Activated T-cell treated with anti-CD3 and anti-CD28 coated beads, Interleukin-2, amount 50 U/mL, for 24 hours (primary cell): ENCODE measurements at regions not wholly inside any gene's neighbourhood (a gene's known extent, or its start where the extent isn't known, plus 50 kb on each side); places are given as distances from the start of the nearest gene placed in this dataset.

Experiments used
- DNase-seq: peaks from one replicate; pipeline ENCODE4 v3.0.0-alpha.2; 2020
- H3K27ac Mint-ChIP-seq: 2 replicates; pipeline ENCODE4 v1.8.0; 2020; ENCODE audit warnings: mild to moderate bottlenecking, mixed read lengths
- H3K27me3 Mint-ChIP-seq: 2 replicates; pipeline ENCODE4 v1.8.0; 2020; ENCODE audit warnings: mixed read lengths
- H3K36me3 Mint-ChIP-seq: 2 replicates; pipeline ENCODE4 v1.8.0; 2020; ENCODE audit warnings: low read depth, mixed read lengths
- H3K4me1 Mint-ChIP-seq: 2 replicates; pipeline ENCODE4 v1.8.0; 2020; ENCODE audit warnings: low read depth, mixed read lengths
- H3K4me3 Mint-ChIP-seq: 2 replicates; pipeline ENCODE4 v1.8.0; 2020; ENCODE audit warnings: mild to moderate bottlenecking, moderate library complexity, mixed read lengths
- H3K9me3 Mint-ChIP-seq: 2 replicates; pipeline ENCODE4 v1.8.0; 2020; ENCODE audit warnings: mixed read lengths

- Mint-ChIP-seq H3K27me3 (no peaks in the 10 kb centered on the region), H3K9me3 (peaks cover 7% of the 10 kb centered on the region), H3K4me3 (no peak overlapping the region), H3K27ac (no peak overlapping the region), H3K4me1 (no peaks in the 10 kb centered on the region), H3K36me3 (no peaks in the 10 kb centered on the region)
- DNase-seq, result no peak
These were observed 348.1 kb downstream of the ANKRD7 start for GRCh38 chr7:118572604-118573003.

GRCh38 chr7:118573085-118573484 is 348.6 kb downstream of the ANKRD7 start:
- H3K36me3 Mint-ChIP-seq, result no peaks in the 10 kb centered on the region
- no peak for DNase-seq
- no peak overlapping the region for H3K27ac Mint-ChIP-seq
- H3K27me3 Mint-ChIP-seq, result no peaks in the 10 kb centered on the region
- no peaks in the 10 kb centered on the region for H3K4me1 Mint-ChIP-seq
- H3K4me3 Mint-ChIP-seq, result no peak overlapping the region
- H3K9me3 Mint-ChIP-seq, result peaks cover 7% of the 10 kb centered on the region

GRCh38 chr7:118575393-118575948 is 351.0 kb downstream of the ANKRD7 start:
- Mint-ChIP-seq H3K4me3 (no peak overlapping the region), H3K9me3 (peaks cover 6% of the 10 kb centered on the region), H3K4me1 (no peaks in the 10 kb centered on the region), H3K36me3 (no peaks in the 10 kb centered on the region), H3K27ac (no peak overlapping the region), H3K27me3 (no peaks in the 10 kb centered on the region)
- DNase-seq, result no peak

- peaks cover 8% of the 10 kb centered on the region for H3K9me3 Mint-ChIP-seq
- no peaks in the 10 kb centered on the region for H3K4me1 Mint-ChIP-seq
These were observed 356.4 kb downstream of the ANKRD7 start for GRCh38 chr7:118580743-118581382.

GRCh38 chr7:118583641-118584040 is 359.1 kb downstream of the ANKRD7 start:
- no peaks in the 10 kb centered on the region for H3K36me3 Mint-ChIP-seq
- no peak for DNase-seq
- no peaks in the 10 kb centered on the region for H3K4me1 Mint-ChIP-seq
- no peak overlapping the region for H3K4me3 Mint-ChIP-seq
- H3K27ac Mint-ChIP-seq, result no peak overlapping the region
- peaks cover 13% of the 10 kb centered on the region for H3K9me3 Mint-ChIP-seq
- H3K27me3 Mint-ChIP-seq, result no peaks in the 10 kb centered on the region

More at GRCh38 chr7:118580743-118581382, 356.4 kb downstream of the ANKRD7 start:
- H3K27me3 Mint-ChIP-seq, result no peaks in the 10 kb centered on the region
- H3K4me3 Mint-ChIP-seq, result no peak overlapping the region
- no peak for DNase-seq
- H3K27ac Mint-ChIP-seq, result no peak overlapping the region
- no peaks in the 10 kb centered on the region for H3K36me3 Mint-ChIP-seq

- H3K27me3 Mint-ChIP-seq, result no peaks in the 10 kb centered on the region
- no peaks in the 10 kb centered on the region for H3K4me1 Mint-ChIP-seq
- H3K27ac Mint-ChIP-seq, result no peak overlapping the region
- H3K4me3 Mint-ChIP-seq, result no peak overlapping the region
- H3K9me3 Mint-ChIP-seq, result peaks cover 19% of the 10 kb centered on the region
- no peak for DNase-seq
- H3K36me3 Mint-ChIP-seq, result no peaks in the 10 kb centered on the region
These were observed 361.7 kb downstream of the ANKRD7 start for GRCh38 chr7:118586248-118586647.

GRCh38 chr7:118590107-118590506 is 365.6 kb downstream of the ANKRD7 start:
- H3K9me3 Mint-ChIP-seq, result peaks cover 14% of the 10 kb centered on the region

GRCh38 chr7:118602090-118602489 is 377.6 kb downstream of the ANKRD7 start:
- no peaks in the 10 kb centered on the region for H3K36me3 Mint-ChIP-seq
- H3K9me3 Mint-ChIP-seq, result peaks cover 2% of the 10 kb centered on the region
- no peaks in the 10 kb centered on the region for H3K27me3 Mint-ChIP-seq
- no peak overlapping the region for H3K4me3 Mint-ChIP-seq
- no peak for DNase-seq
- no peak overlapping the region for H3K27ac Mint-ChIP-seq
- no peaks in the 10 kb centered on the region for H3K4me1 Mint-ChIP-seq

More at GRCh38 chr7:118590107-118590506, 365.6 kb downstream of the ANKRD7 start:
- no peak overlapping the region for H3K4me3 Mint-ChIP-seq
- H3K27ac Mint-ChIP-seq, result no peak overlapping the region
- H3K36me3 Mint-ChIP-seq, result no peaks in the 10 kb centered on the region
- no peaks in the 10 kb centered on the region for H3K27me3 Mint-ChIP-seq
- no peaks in the 10 kb centered on the region for H3K4me1 Mint-ChIP-seq
- no peak for DNase-seq

GRCh38 chr7:118606602-118607001 is 382.1 kb downstream of the ANKRD7 start:
- Mint-ChIP-seq H3K9me3 (peaks cover 2% of the 10 kb centered on the region), H3K27ac (no peak overlapping the region), H3K36me3 (no peaks in the 10 kb centered on the region), H3K4me3 (no peak overlapping the region), H3K27me3 (no peaks in the 10 kb centered on the region), H3K4me1 (no peaks in the 10 kb centered on the region)
- DNase-seq, result no peak

GRCh38 chr7:118609207-118609606 is 384.7 kb downstream of the ANKRD7 start:
- Mint-ChIP-seq H3K27me3 (no peaks in the 10 kb centered on the region), H3K4me3 (no peak overlapping the region), H3K36me3 (no peaks in the 10 kb centered on the region), H3K27ac (no peak overlapping the region), H3K9me3 (peaks cover 2% of the 10 kb centered on the region), H3K4me1 (no peaks in the 10 kb centered on the region)
- DNase-seq, result no peak

- no peak for DNase-seq
- Mint-ChIP-seq H3K27me3 (no peaks in the 10 kb centered on the region), H3K4me1 (no peaks in the 10 kb centered on the region), H3K4me3 (no peak overlapping the region), H3K27ac (no peak overlapping the region), H3K9me3 (no peaks in the 10 kb centered on the region), H3K36me3 (no peaks in the 10 kb centered on the region)
These were observed 391.2 kb downstream of the ANKRD7 start for GRCh38 chr7:118615681-118616080.

GRCh38 chr7:118621810-118622360 is 397.4 kb downstream of the ANKRD7 start:
- no peaks in the 10 kb centered on the region for H3K4me1 Mint-ChIP-seq
- H3K27me3 Mint-ChIP-seq, result no peaks in the 10 kb centered on the region
- DNase-seq, result no peak
- H3K27ac Mint-ChIP-seq, result no peak overlapping the region
- no peaks in the 10 kb centered on the region for H3K9me3 Mint-ChIP-seq
- no peak overlapping the region for H3K4me3 Mint-ChIP-seq
- H3K36me3 Mint-ChIP-seq, result no peaks in the 10 kb centered on the region

GRCh38 chr7:118626739-118627138 is 402.2 kb downstream of the ANKRD7 start:
- no peak overlapping the region for H3K27ac Mint-ChIP-seq
- no peak overlapping the region for H3K4me3 Mint-ChIP-seq
- H3K36me3 Mint-ChIP-seq, result no peaks in the 10 kb centered on the region
- H3K27me3 Mint-ChIP-seq, result no peaks in the 10 kb centered on the region
- no peaks in the 10 kb centered on the region for H3K4me1 Mint-ChIP-seq
- no peak for DNase-seq
- H3K9me3 Mint-ChIP-seq, result no peaks in the 10 kb centered on the region

- no peak for DNase-seq
- Mint-ChIP-seq H3K27me3 (no peaks in the 10 kb centered on the region), H3K4me3 (no peak overlapping the region), H3K36me3 (no peaks in the 10 kb centered on the region), H3K4me1 (no peaks in the 10 kb centered on the region), H3K9me3 (peaks cover 2% of the 10 kb centered on the region), H3K27ac (no peak overlapping the region)
These were observed 403.0 kb downstream of the ANKRD7 start for GRCh38 chr7:118627467-118627866.

- no peak for DNase-seq
- peaks cover 2% of the 10 kb centered on the region for H3K9me3 Mint-ChIP-seq
- no peak overlapping the region for H3K4me3 Mint-ChIP-seq
- H3K36me3 Mint-ChIP-seq, result no peaks in the 10 kb centered on the region
- no peaks in the 10 kb centered on the region for H3K4me1 Mint-ChIP-seq
- no peaks in the 10 kb centered on the region for H3K27me3 Mint-ChIP-seq
- H3K27ac Mint-ChIP-seq, result no peak overlapping the region
These were observed 405.5 kb downstream of the ANKRD7 start for GRCh38 chr7:118629898-118630438.
